Stimulated activated CD8-positive, alpha-beta memory T cell treated with anti-CD3 and anti-CD28 coated beads, Interleukin-4, amount 100 ng/mL, for 48 hours (primary cell): ENCODE measurements at regions not wholly inside any gene's neighbourhood (a gene's known extent, or its start where the extent isn't known, plus 50 kb on each side); places are given as distances from the start of the nearest gene placed in this dataset.

Experiments used
- DNase-seq: peaks from one replicate; pipeline ENCODE4 v3.0.0-alpha.2; 2020

DNA sequence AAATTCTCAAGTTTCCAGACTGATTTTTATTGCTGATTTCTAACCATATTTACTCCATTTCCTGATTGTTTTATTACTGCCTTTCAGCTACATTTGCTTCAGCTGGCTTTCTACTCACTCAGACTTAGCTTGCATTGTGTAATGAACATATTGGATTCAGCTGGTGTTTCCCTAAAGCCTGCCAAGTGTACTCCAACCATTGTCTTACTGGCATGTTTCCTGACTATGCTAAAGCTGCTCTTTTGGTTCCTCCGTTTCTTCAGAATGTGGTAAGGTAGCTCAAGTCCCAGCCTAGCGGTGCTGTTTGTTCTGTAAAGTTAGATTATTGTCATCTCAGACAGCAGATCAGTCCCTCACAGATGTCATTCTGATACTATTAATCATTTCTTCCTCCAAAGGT lies 53.1 kb upstream of the GLRA2 start:
- DNase-seq, result no peak

DNA sequence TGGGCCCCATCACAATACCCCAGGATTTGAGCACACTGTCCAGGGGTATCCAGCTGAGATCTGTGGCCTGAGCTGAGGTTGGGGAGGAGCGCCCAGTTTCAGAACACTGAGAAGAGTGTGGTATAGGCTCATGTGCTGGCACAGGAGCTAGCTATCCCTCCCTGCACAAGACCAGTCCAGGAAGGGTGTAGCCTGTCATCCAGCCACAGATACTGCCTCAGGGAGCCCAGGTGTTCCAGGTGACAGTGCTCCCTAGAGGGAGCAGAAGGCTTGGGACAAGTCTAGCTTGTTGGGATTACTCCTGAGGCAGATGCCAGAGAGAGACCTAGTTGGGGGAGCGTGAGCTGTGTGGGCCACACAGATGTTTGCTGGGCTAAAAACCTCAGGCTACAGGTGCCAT lies 79.6 kb upstream of the GLRA2 start:
- DNase-seq, result no peak

DNA sequence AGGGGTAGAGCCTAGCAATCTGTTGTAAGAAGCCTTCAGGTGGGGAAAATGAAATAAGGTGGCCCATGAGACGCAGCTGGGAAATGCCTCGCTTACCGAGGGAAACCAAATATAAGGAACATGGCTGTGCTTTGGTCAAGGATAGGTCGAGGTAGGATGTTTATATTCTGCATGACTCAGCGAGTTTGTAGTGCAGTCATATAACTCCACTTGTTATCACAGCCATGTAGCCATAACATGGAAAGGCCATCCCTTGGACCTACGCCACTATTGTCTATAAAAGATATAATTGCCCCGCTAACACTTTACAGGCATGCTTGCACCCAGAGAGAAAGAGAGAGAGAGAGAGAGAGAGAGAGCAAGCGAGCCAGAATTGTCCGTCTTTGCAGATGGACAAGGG lies 80.9 kb upstream of the GLRA2 start:
- no peak for DNase-seq

- DNase-seq, result no peak
Observed at GRCh38 chrX:14440106-14440505, 89.2 kb upstream of the GLRA2 start.

DNA sequence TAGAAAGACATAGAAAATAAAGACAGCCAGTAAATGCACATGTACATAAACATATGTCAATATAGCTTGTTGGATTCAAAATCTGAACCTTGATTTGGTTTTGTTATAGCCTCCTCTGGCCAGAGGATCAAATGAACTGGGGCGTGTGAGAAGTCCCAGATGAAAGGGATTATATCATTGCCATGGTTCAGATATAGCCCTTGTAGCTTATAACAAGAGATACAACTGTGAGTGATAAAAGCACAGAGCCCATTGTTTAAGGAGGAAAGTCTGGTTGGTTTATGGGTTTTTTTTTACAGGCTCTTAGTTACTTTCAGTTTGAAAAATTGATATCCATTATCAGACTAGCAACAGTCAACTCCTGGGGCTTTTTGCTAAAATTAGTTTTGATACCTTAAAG lies 101.7 kb upstream of the GLRA2 start:
- no peak for DNase-seq

- DNase-seq, result no peak
Observed at GRCh38 chrX:14420841-14421240, 108.5 kb upstream of the GLRA2 start.

DNA sequence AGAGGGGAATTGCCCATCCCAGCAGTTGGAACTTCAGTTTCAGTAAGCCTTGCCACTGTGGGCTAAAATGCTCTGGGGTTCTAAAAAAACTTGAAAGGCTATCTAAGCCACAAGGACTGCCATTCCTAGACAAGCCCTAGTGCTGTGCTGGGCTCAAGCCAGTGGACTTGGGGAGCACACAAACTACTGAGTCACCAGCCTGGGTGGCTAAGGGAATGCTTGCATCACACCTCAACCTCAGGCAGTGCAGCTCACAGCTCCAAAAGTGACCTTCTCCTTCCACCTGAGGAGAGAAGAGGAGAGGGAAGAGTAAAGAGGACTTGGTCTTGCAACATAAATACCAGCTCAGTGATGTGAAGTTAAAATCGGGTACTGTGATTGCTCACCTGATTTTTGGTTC lies 116.7 kb upstream of the GLRA2 start:
- no peak for DNase-seq

DNA sequence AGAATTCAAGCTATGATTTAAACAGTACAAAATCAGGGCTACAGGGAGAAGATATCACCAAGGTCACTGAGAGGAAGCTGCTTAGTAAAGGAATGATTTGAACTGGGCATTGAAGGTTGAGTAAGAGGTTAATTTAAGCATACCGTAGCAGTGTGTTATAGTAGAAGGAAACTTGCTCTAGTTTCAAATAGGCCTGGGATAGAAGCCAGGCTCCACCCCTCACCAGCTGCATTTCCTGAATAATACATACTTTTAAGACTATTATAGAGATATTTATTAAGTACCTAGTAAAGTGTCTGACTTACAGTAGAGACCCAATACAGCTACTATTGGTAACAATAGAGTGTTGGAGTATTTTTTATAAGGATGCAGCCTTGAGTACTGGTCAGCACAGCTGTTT lies 118.0 kb upstream of the GLRA2 start:
- DNase-seq, result no peak

- DNase-seq, result no peak
Observed at GRCh38 chrX:14409341-14409740, 120.0 kb upstream of the GLRA2 start.

DNA sequence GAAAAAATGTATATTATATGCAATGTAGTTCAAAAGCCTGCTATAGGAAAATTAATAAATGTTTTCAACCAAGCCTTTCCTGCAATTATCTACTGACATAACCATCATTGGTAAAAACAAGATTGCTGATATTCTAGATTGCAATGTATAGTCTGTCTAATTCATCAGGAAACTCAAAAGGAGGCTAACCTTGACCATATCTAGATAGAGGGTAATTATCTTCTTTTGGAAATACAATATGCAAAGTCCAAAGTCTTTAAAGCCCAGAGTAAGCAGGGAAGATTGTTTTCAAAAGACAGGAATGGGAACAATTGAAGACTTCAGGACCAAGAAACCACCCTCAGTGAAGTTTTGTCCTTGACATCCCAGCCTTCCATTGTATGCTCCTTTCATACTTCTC lies 123.1 kb upstream of the GLRA2 start:
- DNase-seq, result no peak

- no peak for DNase-seq
Observed at GRCh38 chrX:14398725-14399124, 130.6 kb upstream of the GLRA2 start.

DNA sequence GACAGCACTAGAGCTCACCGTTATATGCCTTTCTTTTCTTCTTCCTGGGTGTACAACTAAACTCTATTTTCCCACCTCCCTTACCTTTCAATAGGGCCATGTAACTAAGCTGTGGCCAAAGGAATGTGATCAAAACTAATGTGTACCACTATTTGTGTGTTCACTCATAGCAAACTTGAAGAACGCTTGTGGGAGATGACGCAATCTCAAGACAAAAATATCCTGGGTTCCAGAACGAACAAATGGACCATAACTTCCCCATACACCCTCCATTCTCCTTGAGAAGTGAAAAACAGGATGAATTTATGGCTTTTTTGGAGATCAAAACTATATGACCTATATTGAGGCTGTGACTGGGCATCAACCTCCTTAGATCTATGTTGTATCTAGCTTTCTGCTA lies 139.7 kb upstream of the GLRA2 start:
- DNase-seq, result no peak

DNA sequence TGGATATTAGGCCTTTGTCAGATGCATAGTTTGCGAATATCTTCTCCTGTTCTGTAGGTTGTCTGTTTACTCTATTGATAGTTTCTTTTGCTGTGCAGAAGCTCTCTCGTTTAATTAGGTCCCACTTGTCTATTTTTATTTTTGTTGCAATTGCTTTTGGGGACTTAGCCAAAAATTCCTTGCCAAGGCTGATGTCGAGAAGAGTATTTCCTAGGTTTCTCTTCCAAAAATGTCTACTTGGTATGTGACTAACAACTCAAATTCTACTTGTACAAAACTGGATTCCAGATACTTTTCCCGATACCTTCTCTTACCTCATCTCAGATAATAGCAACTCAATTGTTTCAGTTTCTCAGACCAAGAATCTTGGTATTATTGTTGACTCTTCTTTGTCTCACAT lies 142.4 kb upstream of the GLRA2 start:
- no peak for DNase-seq

DNA sequence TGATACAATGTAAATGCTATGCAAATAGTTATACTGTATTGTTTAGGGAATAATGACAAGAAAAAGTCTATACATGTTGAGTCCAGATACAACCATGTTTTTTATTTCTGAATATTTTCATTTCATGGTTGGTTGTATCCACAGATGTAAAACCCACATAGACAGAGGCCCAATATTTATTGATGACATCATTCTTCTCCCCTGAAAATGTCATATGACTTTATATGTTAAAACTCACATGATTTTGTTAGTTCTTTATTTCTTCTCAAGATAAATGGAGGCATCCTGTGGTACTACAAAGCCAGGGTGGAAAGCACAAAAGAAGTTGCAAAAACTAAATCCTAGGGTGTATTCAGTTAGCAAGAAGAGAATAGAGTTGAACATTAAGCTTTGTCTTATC lies 149.3 kb upstream of the GLRA2 start:
- DNase-seq, result no peak

- no peak for DNase-seq
Observed at GRCh38 chrX:14377427-14377826, 151.9 kb upstream of the GLRA2 start.

- no peak for DNase-seq
Observed at GRCh38 chrX:14363728-14364127, 165.6 kb upstream of the GLRA2 start.

DNA sequence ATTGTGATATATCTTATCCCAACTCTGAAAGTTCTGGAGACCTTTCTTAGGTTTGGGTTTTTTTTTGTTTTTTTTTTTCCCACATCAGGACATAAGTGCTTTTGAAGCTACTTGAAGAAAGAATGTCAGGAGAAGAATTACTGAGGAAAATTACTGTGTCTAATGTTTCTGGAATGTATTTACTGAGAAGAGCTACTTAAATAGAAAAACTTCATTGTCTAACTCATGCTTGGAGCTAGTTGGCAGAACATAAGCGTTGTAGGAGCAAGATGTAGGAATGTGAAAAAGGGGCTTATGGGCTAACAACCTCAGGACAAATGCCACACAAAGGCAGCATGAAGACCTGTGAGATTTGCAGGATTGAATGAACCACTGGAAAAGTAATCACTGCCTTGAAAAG lies 166.6 kb upstream of the GLRA2 start:
- no peak for DNase-seq

DNA sequence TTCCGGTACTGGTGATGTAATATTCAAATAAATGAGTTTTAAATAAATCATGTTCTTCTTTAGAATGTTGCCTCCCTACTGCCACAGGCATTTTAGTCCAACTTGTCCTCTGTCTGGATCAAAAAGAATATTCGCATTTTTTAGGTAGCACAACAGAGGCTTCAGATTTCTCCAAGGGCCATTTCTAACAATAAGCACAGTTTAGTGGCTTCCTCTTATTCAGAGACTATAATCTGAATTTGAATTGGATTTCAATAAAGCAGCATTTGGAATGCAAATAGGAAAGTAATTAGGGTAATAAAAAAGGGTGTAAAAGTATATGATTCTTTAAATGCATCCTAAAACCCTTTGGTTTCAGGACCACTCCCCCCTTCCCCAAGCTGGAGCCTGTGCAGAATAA lies 167.9 kb upstream of the GLRA2 start:
- DNase-seq, result no peak

DNA sequence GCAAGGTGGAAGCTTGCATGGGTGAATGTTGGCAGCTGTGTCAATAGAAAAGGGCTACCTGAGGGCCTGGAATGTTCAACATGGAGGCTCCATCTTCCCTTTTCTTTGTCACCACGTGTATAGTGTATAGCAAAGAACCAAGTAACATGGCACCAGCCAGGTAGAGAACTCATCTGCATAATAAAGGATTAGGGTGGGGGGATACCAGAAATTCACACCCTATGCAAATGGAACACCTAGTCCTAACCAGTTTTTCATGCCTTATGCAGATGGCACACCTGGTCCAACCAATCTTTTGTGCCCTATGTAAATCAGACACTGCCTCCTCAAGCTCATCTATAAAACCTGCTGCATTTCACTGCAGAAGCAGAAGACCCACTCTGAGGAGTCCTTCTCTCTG lies 169.6 kb upstream of the GLRA2 start:
- no peak for DNase-seq

DNA sequence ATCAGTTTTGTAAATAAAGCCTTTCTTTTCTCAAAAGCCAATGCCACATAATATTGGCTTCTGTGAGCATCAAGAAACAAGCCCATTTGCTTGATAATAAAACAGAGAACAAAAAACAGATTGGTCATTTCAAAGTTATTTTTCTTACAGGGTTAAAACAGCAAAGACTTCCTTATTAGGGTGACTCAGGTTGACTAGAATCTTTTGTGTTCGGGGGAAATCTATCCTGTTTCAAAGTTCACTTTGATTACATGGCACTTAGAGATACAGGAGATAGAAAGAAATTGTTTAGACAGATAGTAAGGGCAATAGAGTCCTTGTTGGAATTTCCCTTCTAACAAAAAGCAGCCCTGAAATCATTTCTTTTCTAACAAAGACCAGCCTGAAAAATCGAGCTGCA lies 170.0 kb upstream of the GLRA2 start:
- DNase-seq, result no peak

- no peak for DNase-seq
Observed at GRCh38 chrX:14357314-14357713, 172.0 kb upstream of the GLRA2 start.

DNA sequence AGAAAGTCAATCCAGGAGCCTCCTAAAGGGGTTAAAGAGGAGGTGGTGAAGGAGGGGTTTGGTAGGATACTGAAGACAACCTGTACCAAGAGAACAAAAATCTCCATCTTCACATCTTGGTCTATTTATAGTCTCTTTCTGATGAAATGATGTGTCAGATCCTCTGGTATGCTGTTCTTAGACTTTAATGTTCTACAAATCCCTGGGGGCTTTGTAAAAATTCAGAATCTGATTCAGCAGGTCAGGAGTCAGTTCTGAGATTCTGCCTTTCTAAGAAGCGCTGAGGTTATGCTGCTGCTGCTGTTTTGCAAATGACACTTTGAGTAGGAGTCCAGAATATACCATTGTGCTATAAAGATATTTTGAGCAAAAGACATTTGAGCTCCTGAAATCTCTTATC lies 172.9 kb upstream of the GLRA2 start:
- no peak for DNase-seq

- no peak for DNase-seq
Observed at GRCh38 chrX:14355556-14355955, 173.8 kb upstream of the GLRA2 start.

GRCh38 chrX:14354521-14354920 lies 174.8 kb upstream of the GLRA2 start:
- DNase-seq, result no peak

DNA sequence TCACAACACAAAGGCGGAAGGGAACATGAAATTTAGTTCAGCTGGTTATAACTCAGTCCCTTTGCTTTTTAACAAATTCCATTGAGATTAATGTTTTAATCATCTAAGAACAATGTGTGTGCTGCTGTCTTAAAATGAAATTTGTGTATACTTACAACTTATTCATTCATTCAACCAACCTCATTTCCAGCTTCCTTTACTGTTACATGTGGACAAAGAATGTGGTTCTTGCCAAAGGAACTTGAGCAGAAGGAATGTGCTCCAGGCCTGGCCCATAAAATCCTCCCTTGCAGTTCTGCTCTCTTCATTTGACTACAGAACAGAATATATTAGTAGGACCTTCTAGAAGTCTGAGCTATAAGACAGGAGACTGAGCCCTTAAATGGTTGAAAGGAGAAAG lies 176.8 kb upstream of the GLRA2 start:
- no peak for DNase-seq

DNA sequence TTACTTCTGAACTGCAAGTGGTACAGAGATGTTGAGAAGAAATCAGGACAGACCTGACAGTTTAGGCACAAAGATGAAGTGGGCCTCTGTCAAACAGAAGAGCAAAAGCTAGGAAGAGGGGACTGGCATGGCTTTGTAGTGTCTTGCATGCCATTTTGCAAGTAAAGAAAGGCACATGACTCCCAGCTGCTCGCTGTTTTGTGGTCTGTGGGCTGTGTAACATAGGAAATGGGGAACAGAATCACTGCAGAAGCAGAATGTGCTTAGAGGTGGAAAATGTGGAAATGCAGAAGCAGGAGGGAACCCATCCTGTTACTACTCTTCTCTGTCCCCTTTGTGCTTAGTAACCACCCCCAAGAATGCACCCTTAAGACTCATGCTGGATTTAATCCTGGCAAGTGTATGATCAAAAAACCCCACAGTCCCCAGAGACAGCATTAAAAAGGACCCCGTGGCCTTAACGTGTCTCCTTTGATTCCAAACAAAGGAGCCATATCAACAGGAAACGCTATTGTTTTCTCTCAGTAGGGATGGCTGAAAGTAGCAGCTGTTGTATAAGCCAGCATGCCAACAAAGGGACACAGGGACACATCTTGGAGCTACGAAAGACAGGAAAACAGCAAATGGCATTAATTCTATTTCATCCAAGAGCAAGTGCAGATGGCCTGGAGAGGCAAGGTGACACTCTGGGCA lies 177.6 kb upstream of the GLRA2 start:
- no peak for DNase-seq
